ENCODE measurements at regions not wholly inside any gene's neighbourhood (a gene's known extent, or its start where the extent isn't known, plus 50 kb on each side); places are given as distances from the start of the nearest gene placed in this dataset.

DNA sequence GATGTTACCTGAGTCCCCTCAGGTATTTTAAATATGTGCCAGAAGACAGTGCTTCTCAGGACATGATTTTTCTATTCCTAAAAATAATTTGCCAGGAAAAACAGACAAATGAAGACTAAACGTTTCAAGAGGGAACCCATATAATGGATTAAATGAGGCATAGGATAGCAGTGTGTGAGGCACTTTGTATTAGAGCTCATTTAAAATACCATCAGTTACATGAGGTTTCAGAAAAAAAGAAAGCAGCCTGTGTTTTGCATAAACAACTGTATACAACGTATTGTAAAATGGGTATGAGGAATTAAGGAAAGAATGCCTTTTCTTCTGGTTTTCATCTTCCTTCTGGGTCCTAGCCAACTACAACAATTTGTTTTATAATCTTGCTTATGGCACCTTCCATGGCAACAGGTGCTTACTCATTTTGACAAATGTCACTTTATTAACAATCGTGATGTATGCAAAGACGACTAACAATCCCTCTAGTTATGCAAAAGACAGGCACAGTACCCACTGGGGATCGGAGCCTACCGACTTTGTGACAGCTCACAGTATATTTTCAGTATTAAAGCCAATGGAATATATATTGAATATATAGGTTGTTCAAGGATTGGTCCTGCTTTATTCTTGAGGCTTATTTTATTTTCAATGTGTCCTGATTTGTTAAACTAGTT, 231.6 kb upstream of the ZNF717 start:
- no peak for TF ChIP-seq CTCF (IDR thresholded peaks at IDR 0.05; ENCODE audit: low read depth, low read length)
- TF ChIP-seq EZH2phosphoT487 (IDR thresholded peaks at IDR 0.05; ENCODE audit: low read depth): no peak

All from OCI-LY3 (cell line).